OCI-LY7 (cell line): ENCODE measurements at regions not wholly inside any gene's neighbourhood (a gene's known extent, or its start where the extent isn't known, plus 50 kb on each side); places are given as distances from the start of the nearest gene placed in this dataset.

Experiments used
- CTCF ChIP-seq: fragments of 200-600 bp; sonication (generic); conservative IDR thresholded peaks from 2 replicates; pipeline ENCODE4 v1.5.1; 2014; ENCODE audit warnings: mild to moderate bottlenecking, antibody characterized with exemption, low read length, moderate library complexity, mixed read lengths
- EZH2phosphoT487 ChIP-seq: fragments of 200-600 bp; sonication (generic); IDR thresholded peaks from 2 replicates; pipeline ENCODE4 v1.6.1; 2018; ENCODE audit warnings: low read depth, borderline replicate concordance, mild to moderate bottlenecking, mixed run types, antibody characterized with exemption, low read length, moderate library complexity, mixed read lengths

- TF ChIP-seq CTCF (no peak), EZH2phosphoT487 (no peak)
Measured at GRCh38 chr15:37166402-37166801, 66.1 kb upstream of the MEIS2 start.
